Liver (tissue), 7 donors: ENCODE measurements at regions not wholly inside any gene's neighbourhood (a gene's known extent, or its start where the extent isn't known, plus 50 kb on each side); places are given as distances from the start of the nearest gene placed in this dataset.

ENCODE experiments used
- DNase-seq: peaks from one replicate; pipeline ENCODE4 v3.0.0-alpha.2; 2017; ENCODE audit warnings: low spot score
- H3K27ac ChIP-seq, 2 donors: one replicate each; pipeline ENCODE4 v1.7.0; 2013; ENCODE audit warnings: inconsistent platforms in 2 of 2, low read length in 2 of 2, control low read depth in 1 of 2, low read depth in 1 of 2, mild to moderate bottlenecking in 1 of 2
- H3K27me3 ChIP-seq, 4 donors: one replicate each; pipeline versions ENCODE4 v1.6.1 to v1.7.0; 2013; ENCODE audit warnings: low read length in 3 of 4, inconsistent platforms in 1 of 4, mild to moderate bottlenecking in 1 of 4, moderate library complexity in 1 of 4; ENCODE audit not compliant: control insufficient read depth in 4 of 4, insufficient read depth in 4 of 4
- H3K36me3 ChIP-seq, 4 donors: one replicate each; pipeline versions ENCODE4 v1.6.1 to v1.7.0; 2013; ENCODE audit warnings: low read length in 3 of 4, mild to moderate bottlenecking in 3 of 4, low read depth in 1 of 4, moderate library complexity in 1 of 4; ENCODE audit not compliant: control insufficient read depth in 4 of 4, insufficient read depth in 3 of 4
- H3K4me1 ChIP-seq, 4 donors: one replicate each; pipeline versions ENCODE4 v1.6.1 to v1.7.0; 2013; ENCODE audit warnings: low read length in 3 of 4, mild to moderate bottlenecking in 3 of 4, moderate library complexity in 1 of 4; ENCODE audit not compliant: control insufficient read depth in 4 of 4, insufficient read depth in 4 of 4
- H3K4me3 ChIP-seq, 3 donors: one replicate each; pipeline versions ENCODE4 v1.6.1 to v1.7.0; 2013; ENCODE audit warnings: low read length in 3 of 3, control low read depth in 1 of 3, low read depth in 1 of 3, mild to moderate bottlenecking in 1 of 3
- H3K9ac ChIP-seq, 2 donors: one replicate each; pipeline ENCODE4 v1.7.0; 2013; ENCODE audit warnings: low read length in 2 of 2, mild to moderate bottlenecking in 2 of 2, moderate library complexity in 2 of 2, control low read depth in 1 of 2, low read depth in 1 of 2
- H3K9me3 ChIP-seq, 4 donors: one replicate each; pipeline versions ENCODE4 v1.6.1 to v1.7.0; 2013; ENCODE audit warnings: low read length in 3 of 4; ENCODE audit not compliant: control insufficient read depth in 4 of 4
- ATF3 ChIP-seq: IDR thresholded peaks from 2 replicates; pipeline ENCODE4 v1.6.1; 2016; ENCODE audit warnings: antibody characterized with exemption
- EGR1 ChIP-seq, 2 donors: IDR thresholded peaks; 2 replicates each; pipeline ENCODE4 v1.6.1; 2016 to 2018; ENCODE audit warnings: antibody characterized with exemption in 2 of 2, low read depth in 2 of 2
- FOXA1 ChIP-seq: IDR thresholded peaks from 2 replicates; pipeline ENCODE4 v1.6.1; 2016; ENCODE audit warnings: antibody characterized with exemption
- HNF4A ChIP-seq, 2 donors: conservative IDR thresholded peaks; 2 replicates each; pipeline ENCODE4 v1.6.1; 2016; ENCODE audit warnings: antibody characterized with exemption in 2 of 2, mild to moderate bottlenecking in 2 of 2
- HNF4G ChIP-seq: IDR thresholded peaks from 2 replicates; pipeline ENCODE4 v1.6.1; 2016; ENCODE audit warnings: antibody characterized with exemption
- RAD21 ChIP-seq, 2 donors: IDR thresholded peaks; 2 replicates each; pipeline ENCODE4 v1.6.1; 2016; ENCODE audit warnings: antibody characterized with exemption in 2 of 2, mild to moderate bottlenecking in 2 of 2
- REST ChIP-seq: IDR thresholded peaks from 2 replicates; pipeline ENCODE4 v1.6.1; 2016; ENCODE audit warnings: antibody characterized with exemption, mild to moderate bottlenecking
- RXRA ChIP-seq, 2 donors: IDR thresholded peaks; 2 replicates each; pipeline ENCODE4 v1.6.1; 2017 to 2018; ENCODE audit warnings: antibody characterized with exemption in 2 of 2, mild to moderate bottlenecking in 1 of 2
- TAF1 ChIP-seq: conservative IDR thresholded peaks from 2 replicates; pipeline ENCODE4 v1.6.1; 2016; ENCODE audit warnings: antibody characterized with exemption, mild to moderate bottlenecking
- YY1 ChIP-seq: IDR thresholded peaks from 2 replicates; pipeline ENCODE4 v1.6.1; 2016; ENCODE audit warnings: antibody characterized with exemption, mild to moderate bottlenecking
- ZBTB33 ChIP-seq: IDR thresholded peaks from 2 replicates; pipeline ENCODE4 v1.6.1; 2016; ENCODE audit warnings: antibody characterized with exemption
- WGBS: extraction: QIAGEN DNeasy Blood & Tissue Kit; methylation state at CpG from one replicate; pipeline ENCODE4 v1.1.7; 2013; 5-methylcytosine and 5-hydroxymethylcytosine counted together
- donor health status: healthy.
- donor health status: healthy.
- donor health status: healthy.
- donor health status: healthy.

GRCh38 chr6:95690328-95690727 lies 113.0 kb downstream of the MANEA start:
- H3K27me3 ChIP-seq = no peaks in the 10 kb centered on the region
- H3K9ac ChIP-seq = no peak overlapping the region
- no peaks in the 10 kb centered on the region for H3K36me3 ChIP-seq
- H3K4me1 ChIP-seq = no peaks in the 10 kb centered on the region
- no peak for TF ChIP-seq HNF4G
- no peak for TF ChIP-seq ZBTB33
- TF ChIP-seq TAF1 = no peak
- no peak for TF ChIP-seq EGR1 (IDR thresholded peaks at IDR 0.05; ENCODE audit: low read depth in 2 of 2)
- no peak for TF ChIP-seq FOXA1
- TF ChIP-seq YY1 = no peak
- no peak for TF ChIP-seq ATF3
- no peak for TF ChIP-seq RXRA (IDR thresholded peaks at IDR 0.05)
- no peak for TF ChIP-seq RAD21 (IDR thresholded peaks at IDR 0.05)
- H3K9me3 ChIP-seq = no peaks in the 10 kb centered on the region
- DNase-seq = no peak
- H3K27ac ChIP-seq = no peak overlapping the region
- H3K4me3 ChIP-seq = no peak overlapping the region
- WGBS = 67% methylated on average over 4 of the region's 4 CpGs

GRCh38 chr6:95693108-95693507 lies 115.8 kb downstream of the MANEA start:
- no peak overlapping the region for H3K4me3 ChIP-seq
- no peaks in the 10 kb centered on the region for H3K27me3 ChIP-seq
- no peak overlapping the region for H3K9ac ChIP-seq
- WGBS = 59% methylated on average over 3 of the region's 3 CpGs
- H3K4me1 ChIP-seq = no peaks in the 10 kb centered on the region
- no peaks in the 10 kb centered on the region for H3K36me3 ChIP-seq
- TF ChIP-seq ZBTB33 = no peak
- TF ChIP-seq HNF4A (conservative IDR thresholded peaks at IDR 0.05) = no peak
- peak; percentile 99 for TF ChIP-seq REST
- H3K27ac ChIP-seq = no peak overlapping the region
- DNase-seq = no peak
- H3K9me3 ChIP-seq = no peaks in the 10 kb centered on the region
